Endodermal cell (in vitro differentiated cells): ENCODE measurements at regions not wholly inside any gene's neighbourhood (a gene's known extent, or its start where the extent isn't known, plus 50 kb on each side); places are given as distances from the start of the nearest gene placed in this dataset.
"Not testable (repeated sequence)": the region's sequence is repeated elsewhere in the genome, so short reads cannot be mapped to it uniquely, and the experiment has no call there.

Source experiments
- DNase-seq: peaks from one replicate; pipeline ENCODE4 v3.0.0-alpha.2; 2017
- H3K27ac ChIP-seq: 2 replicates; pipeline ENCODE4 v1.5.1; 2013; ENCODE audit warnings: mild to moderate bottlenecking, low read depth, low read length, moderate library complexity
- H3K27me3 ChIP-seq: 2 replicates; pipeline ENCODE4 v1.6.1; 2013; ENCODE audit warnings: mild to moderate bottlenecking, low read length, moderate library complexity; ENCODE audit not compliant: insufficient read depth, control insufficient read depth, poor library complexity, severe bottlenecking
- H3K36me3 ChIP-seq: 2 replicates; pipeline ENCODE4 v1.7.0; 2013; ENCODE audit warnings: mild to moderate bottlenecking, low read length, moderate library complexity; ENCODE audit not compliant: control insufficient read depth, insufficient read depth
- H3K4me1 ChIP-seq: one replicate; pipeline ENCODE4 v1.7.0; 2013; ENCODE audit warnings: low read length; ENCODE audit not compliant: control insufficient read depth, insufficient read depth
- H3K4me3 ChIP-seq: 2 replicates; pipeline ENCODE4 v1.5.1; 2013; ENCODE audit warnings: mild to moderate bottlenecking, low read length, moderate library complexity
- H3K9ac ChIP-seq: 2 replicates; pipeline ENCODE4 v1.6.1; 2013; ENCODE audit warnings: mild to moderate bottlenecking, low read length, moderate library complexity; ENCODE audit not compliant: poor library complexity, severe bottlenecking; ENCODE audit errors: extremely low read depth
- H3K9me3 ChIP-seq: 2 replicates; pipeline ENCODE4 v1.6.1; 2013; ENCODE audit warnings: mild to moderate bottlenecking, low read length, moderate library complexity; ENCODE audit not compliant: control insufficient read depth
- H3K27ac Mint-ChIP-seq: 2 replicates; pipeline ENCODE4 v1.8.0; 2020; ENCODE audit warnings: mixed read lengths
- H3K27me3 Mint-ChIP-seq: 2 replicates; pipeline ENCODE4 v1.8.0; 2021; ENCODE audit warnings: mild to moderate bottlenecking, mixed read lengths; ENCODE audit not compliant: insufficient read depth
- H3K36me3 Mint-ChIP-seq: 2 replicates; pipeline ENCODE4 v1.8.0; 2020; ENCODE audit warnings: low read depth, mixed read lengths
- H3K4me1 Mint-ChIP-seq: 2 replicates; pipeline ENCODE4 v1.8.0; 2020; ENCODE audit warnings: mixed read lengths
- H3K4me3 Mint-ChIP-seq: 2 replicates; pipeline ENCODE4 v1.8.0; 2020; ENCODE audit warnings: mild to moderate bottlenecking, moderate library complexity, mixed read lengths
- H3K9me3 Mint-ChIP-seq: 2 replicates; pipeline ENCODE4 v1.8.0; 2020; ENCODE audit warnings: mild to moderate bottlenecking, mixed read lengths
- CTCF ChIP-seq: fragments of 200-600 bp; sonication (generic); conservative IDR thresholded peaks from 2 replicates; pipeline ENCODE4 v1.5.0; 2021; ENCODE audit warnings: antibody characterized with exemption, mild to moderate bottlenecking
- WGBS, 2 experiments: methylation state at CpG; one replicate each; pipeline versions ENCODE4 v1.1.5 to v1.1.7; 2013; ENCODE audit warnings: missing lambda C conversion rate in 2 of 2, mixed read lengths in 1 of 2; ENCODE audit not compliant: insufficient coverage in 1 of 2, insufficient read length in 1 of 2; 5-methylcytosine and 5-hydroxymethylcytosine counted together

- Histone ChIP-seq H3K36me3 (no peaks in the 10 kb centered on the region), H3K9ac (no peak overlapping the region), H3K9me3 (peaks cover 34% of the 10 kb centered on the region), H3K4me1 (peaks cover under 1% of the 10 kb centered on the region), H3K27me3 (no peaks in the 10 kb centered on the region), H3K27ac (no peak overlapping the region), H3K4me3 (peak overlapping the region; percentile 34)
- 93 to 100% methylated on average over 2 to 3 of the region's 3 CpGs for WGBS, 2 experiments
- H3K4me1 Mint-ChIP-seq = peaks cover under 1% of the 10 kb centered on the region
- no peak overlapping the region for H3K4me3 Mint-ChIP-seq
- peaks cover 4% of the 10 kb centered on the region for H3K36me3 Mint-ChIP-seq
- no peaks in the 10 kb centered on the region for H3K27me3 Mint-ChIP-seq
- no peak overlapping the region for H3K27ac Mint-ChIP-seq
- no peak for TF ChIP-seq CTCF
- H3K9me3 Mint-ChIP-seq = peaks cover 29% of the 10 kb centered on the region
- no peak for DNase-seq
Observed at GRCh38 chr4:124070688-124071484, 641.6 kb downstream of the ANKRD50 start.

GRCh38 chr4:124075276-124075675 is 637.3 kb downstream of the ANKRD50 start:
- peaks cover 29% of the 10 kb centered on the region for H3K9me3 ChIP-seq
- not testable (repeated sequence) for H3K27me3 Mint-ChIP-seq, H3K4me3 Mint-ChIP-seq, H3K9ac ChIP-seq, H3K27ac Mint-ChIP-seq, H3K36me3 Mint-ChIP-seq, H3K4me1 ChIP-seq, H3K27me3 ChIP-seq, H3K27ac ChIP-seq, DNase-seq, H3K36me3 ChIP-seq, H3K4me3 ChIP-seq, H3K4me1 Mint-ChIP-seq
- H3K9me3 Mint-ChIP-seq = peaks cover 23% of the 10 kb centered on the region
- 86 to 92% methylated on average over 1 to 2 of the region's 2 CpGs for WGBS, 2 experiments

- H3K9me3 Mint-ChIP-seq = peaks cover 4% of the 10 kb centered on the region
- no peak overlapping the region for H3K27ac Mint-ChIP-seq
- 83 to 100% methylated on average over 1 of the region's 1 CpG for WGBS, 2 experiments
Observed at GRCh38 chr4:124079174-124079780, 633.3 kb downstream of the ANKRD50 start.

More at GRCh38 chr4:124079174-124079780, 633.3 kb downstream of the ANKRD50 start:
- H3K9ac ChIP-seq = no peak overlapping the region
- no peaks in the 10 kb centered on the region for H3K27me3 ChIP-seq
- Mint-ChIP-seq H3K36me3 (no peaks in the 10 kb centered on the region), H3K4me1 (no peaks in the 10 kb centered on the region), H3K4me3 (no peak overlapping the region), H3K27me3 (no peaks in the 10 kb centered on the region)
- H3K27ac ChIP-seq = no peak overlapping the region
- no peak for DNase-seq
- H3K9me3 ChIP-seq = peaks cover 17% of the 10 kb centered on the region
- TF ChIP-seq CTCF = no peak
- H3K4me1 ChIP-seq = no peaks in the 10 kb centered on the region
- no peaks in the 10 kb centered on the region for H3K36me3 ChIP-seq
- H3K4me3 ChIP-seq = no peak overlapping the region
